PC-3 (cell line): ENCODE measurements at regions not wholly inside any gene's neighbourhood (a gene's known extent, or its start where the extent isn't known, plus 50 kb on each side); places are given as distances from the start of the nearest gene placed in this dataset.

Experiments
- EZH2 ChIP-seq: fragments of 300-600 bp; sonication (generic); IDR thresholded peaks from one replicate; pipeline ENCODE4 v1.6.1; 2017; ENCODE audit warnings: antibody characterized with exemption, mild to moderate bottlenecking, low read length; ENCODE audit not compliant: unreplicated experiment
- TF ChIP-seq, protein P1 (sequence below): fragments of 300-600 bp; sonication (generic); conservative IDR thresholded peaks from 2 replicates; pipeline ENCODE4 v1.5.1; 2017; ENCODE audit warnings: antibody characterized with exemption, low read depth, mild to moderate bottlenecking, low read length

DNA sequence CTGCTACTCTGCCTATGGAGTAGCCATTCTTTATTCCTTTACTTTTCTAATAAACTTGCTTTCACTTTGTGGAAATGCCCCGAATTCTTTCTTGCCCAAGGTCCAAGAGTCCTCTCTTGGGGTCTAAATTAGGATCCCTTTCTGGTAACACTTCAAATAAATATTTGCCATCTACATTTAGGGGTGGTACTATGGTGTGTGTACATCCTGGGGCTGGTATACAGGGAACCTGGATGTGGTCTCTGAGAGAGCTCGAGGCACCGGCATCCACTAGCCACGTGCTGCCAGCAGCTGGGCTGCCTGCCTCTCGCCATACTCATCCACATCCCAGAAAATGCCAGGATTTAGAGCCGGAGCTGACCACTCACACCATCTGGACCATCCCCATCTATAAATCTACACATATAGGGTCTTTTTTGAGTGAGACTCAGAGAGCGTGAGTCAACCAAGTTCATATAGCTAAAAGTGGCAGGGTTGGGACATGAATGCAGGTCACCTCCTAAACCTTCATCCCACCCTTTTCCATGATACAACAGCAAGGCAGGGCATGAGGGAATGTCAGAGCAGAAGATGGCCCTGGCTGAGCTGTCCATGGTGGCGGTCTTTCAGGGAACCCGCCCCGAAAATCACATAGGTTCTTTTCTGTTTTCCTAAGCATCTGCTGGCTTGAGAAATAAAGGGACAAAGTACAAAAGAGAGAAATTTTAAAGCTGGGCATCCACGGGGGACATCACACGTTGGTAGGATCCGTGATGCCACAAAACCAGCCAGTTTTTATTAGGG lies 76.6 kb upstream of the F3 start:
- TF ChIP-seq, protein P1, sequence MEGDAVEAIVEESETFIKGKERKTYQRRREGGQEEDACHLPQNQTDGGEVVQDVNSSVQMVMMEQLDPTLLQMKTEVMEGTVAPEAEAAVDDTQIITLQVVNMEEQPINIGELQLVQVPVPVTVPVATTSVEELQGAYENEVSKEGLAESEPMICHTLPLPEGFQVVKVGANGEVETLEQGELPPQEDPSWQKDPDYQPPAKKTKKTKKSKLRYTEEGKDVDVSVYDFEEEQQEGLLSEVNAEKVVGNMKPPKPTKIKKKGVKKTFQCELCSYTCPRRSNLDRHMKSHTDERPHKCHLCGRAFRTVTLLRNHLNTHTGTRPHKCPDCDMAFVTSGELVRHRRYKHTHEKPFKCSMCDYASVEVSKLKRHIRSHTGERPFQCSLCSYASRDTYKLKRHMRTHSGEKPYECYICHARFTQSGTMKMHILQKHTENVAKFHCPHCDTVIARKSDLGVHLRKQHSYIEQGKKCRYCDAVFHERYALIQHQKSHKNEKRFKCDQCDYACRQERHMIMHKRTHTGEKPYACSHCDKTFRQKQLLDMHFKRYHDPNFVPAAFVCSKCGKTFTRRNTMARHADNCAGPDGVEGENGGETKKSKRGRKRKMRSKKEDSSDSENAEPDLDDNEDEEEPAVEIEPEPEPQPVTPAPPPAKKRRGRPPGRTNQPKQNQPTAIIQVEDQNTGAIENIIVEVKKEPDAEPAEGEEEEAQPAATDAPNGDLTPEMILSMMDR = no peak
- TF ChIP-seq EZH2 = no peak
